Activated naive CD8-positive, alpha-beta T cell (primary cell): ENCODE measurements at regions not wholly inside any gene's neighbourhood (a gene's known extent, or its start where the extent isn't known, plus 50 kb on each side); places are given as distances from the start of the nearest gene placed in this dataset.
A peak's percentile ranks its signal among the peaks of the same experiment; 100 is the strongest.

ENCODE experiments used
- H3K27ac Mint-ChIP-seq: one replicate; pipeline ENCODE4 v1.8.0; 2021; ENCODE audit warnings: mixed read lengths
- H3K27me3 Mint-ChIP-seq: one replicate; pipeline ENCODE4 v1.8.0; 2021; ENCODE audit warnings: mixed read lengths
- H3K36me3 Mint-ChIP-seq: one replicate; pipeline ENCODE4 v1.8.0; 2021; ENCODE audit warnings: mixed read lengths
- H3K4me1 Mint-ChIP-seq: one replicate; pipeline ENCODE4 v1.8.0; 2021; ENCODE audit warnings: low read depth, mixed read lengths
- H3K4me3 Mint-ChIP-seq: one replicate; pipeline ENCODE4 v1.8.0; 2021; ENCODE audit warnings: mild to moderate bottlenecking, mixed read lengths
- H3K9me3 Mint-ChIP-seq: one replicate; pipeline ENCODE4 v1.8.0; 2021; ENCODE audit warnings: low read depth, mixed read lengths

DNA sequence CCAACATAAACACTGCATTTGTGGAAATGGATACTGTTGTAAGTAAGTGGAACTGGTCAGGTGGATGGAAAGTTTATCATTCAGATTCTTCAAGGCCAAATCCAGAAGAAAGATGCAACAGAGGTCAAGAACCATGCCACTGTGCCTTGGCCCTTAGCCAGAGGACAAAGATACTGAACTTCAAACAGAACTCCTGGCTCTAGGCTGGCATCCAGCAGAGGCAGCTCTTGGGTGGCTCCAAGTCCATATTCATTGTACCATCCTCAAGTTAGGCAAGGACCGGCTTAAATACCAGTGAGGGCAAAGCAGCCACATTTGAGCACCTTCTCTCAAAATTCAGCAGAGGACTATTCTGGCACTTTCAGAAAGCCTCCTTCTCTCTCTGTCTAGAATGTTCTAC lies 53.2 kb downstream of the DNAAF9 start:
- no peak overlapping the region for H3K27ac Mint-ChIP-seq
- H3K4me3 Mint-ChIP-seq: no peak overlapping the region
- H3K9me3 Mint-ChIP-seq: no peaks in the 10 kb centered on the region
- H3K27me3 Mint-ChIP-seq: no peaks in the 10 kb centered on the region
- peaks cover 5% of the 10 kb centered on the region for H3K36me3 Mint-ChIP-seq
- H3K4me1 Mint-ChIP-seq: no peaks in the 10 kb centered on the region

- Mint-ChIP-seq H3K4me1 (no peaks in the 10 kb centered on the region), H3K4me3 (no peak overlapping the region), H3K27ac (no peak overlapping the region), H3K36me3 (peaks cover 5% of the 10 kb centered on the region), H3K27me3 (no peaks in the 10 kb centered on the region), H3K9me3 (no peaks in the 10 kb centered on the region)
Measured at GRCh38 chr20:3353646-3354045, 53.8 kb downstream of the DNAAF9 start.

- peaks cover 3% of the 10 kb centered on the region for H3K36me3 Mint-ChIP-seq
- no peaks in the 10 kb centered on the region for H3K9me3 Mint-ChIP-seq
- H3K4me3 Mint-ChIP-seq: no peak overlapping the region
- no peaks in the 10 kb centered on the region for H3K27me3 Mint-ChIP-seq
- no peaks in the 10 kb centered on the region for H3K4me1 Mint-ChIP-seq
- H3K27ac Mint-ChIP-seq: no peak overlapping the region
Measured at GRCh38 chr20:3352202-3352601, 55.3 kb downstream of the DNAAF9 start.

- H3K9me3 Mint-ChIP-seq: no peaks in the 10 kb centered on the region
- H3K4me3 Mint-ChIP-seq: no peak overlapping the region
- H3K27me3 Mint-ChIP-seq: no peaks in the 10 kb centered on the region
Measured at GRCh38 chr20:3350422-3350821, 57.0 kb downstream of the DNAAF9 start.

GRCh38 chr20:3349786-3350185 lies 57.7 kb downstream of the DNAAF9 start:
- no peaks in the 10 kb centered on the region for H3K4me1 Mint-ChIP-seq
- H3K27ac Mint-ChIP-seq: no peak overlapping the region
- no peaks in the 10 kb centered on the region for H3K27me3 Mint-ChIP-seq
- H3K9me3 Mint-ChIP-seq: no peaks in the 10 kb centered on the region
- no peak overlapping the region for H3K4me3 Mint-ChIP-seq
- peaks cover 11% of the 10 kb centered on the region for H3K36me3 Mint-ChIP-seq

More at GRCh38 chr20:3350422-3350821, 57.0 kb downstream of the DNAAF9 start:
- Mint-ChIP-seq H3K36me3 (peaks cover 9% of the 10 kb centered on the region), H3K4me1 (no peaks in the 10 kb centered on the region), H3K27ac (no peak overlapping the region)

DNA sequence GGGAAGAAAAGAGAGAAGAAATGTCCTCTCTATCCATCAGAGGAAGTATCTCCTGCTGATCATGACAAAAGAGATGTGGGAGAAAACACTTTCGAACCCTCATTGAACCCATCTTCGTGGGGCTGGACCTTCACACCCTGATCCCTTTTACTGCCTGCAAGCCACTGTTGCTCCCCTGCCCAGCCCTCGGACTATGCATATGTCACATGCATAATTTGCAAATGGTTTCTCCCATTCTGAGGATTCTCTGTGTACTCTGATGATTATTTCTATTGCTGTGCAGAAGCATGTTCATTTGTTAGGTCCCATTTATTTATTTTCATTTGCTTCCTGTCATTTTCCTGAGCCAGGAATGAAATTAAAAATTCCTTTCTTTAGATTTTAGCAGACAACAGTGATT lies 64.7 kb downstream of the DNAAF9 start:
- Mint-ChIP-seq H3K4me3 (no peak overlapping the region), H3K9me3 (no peaks in the 10 kb centered on the region), H3K4me1 (no peaks in the 10 kb centered on the region), H3K27me3 (no peaks in the 10 kb centered on the region), H3K36me3 (peaks cover 29% of the 10 kb centered on the region), H3K27ac (no peak overlapping the region)

GRCh38 chr20:3340443-3340842 lies 67.0 kb downstream of the DNAAF9 start:
- Mint-ChIP-seq H3K27me3 (no peaks in the 10 kb centered on the region), H3K4me1 (no peaks in the 10 kb centered on the region), H3K36me3 (peaks cover 20% of the 10 kb centered on the region), H3K4me3 (no peak overlapping the region), H3K27ac (no peak overlapping the region), H3K9me3 (no peaks in the 10 kb centered on the region)

DNA sequence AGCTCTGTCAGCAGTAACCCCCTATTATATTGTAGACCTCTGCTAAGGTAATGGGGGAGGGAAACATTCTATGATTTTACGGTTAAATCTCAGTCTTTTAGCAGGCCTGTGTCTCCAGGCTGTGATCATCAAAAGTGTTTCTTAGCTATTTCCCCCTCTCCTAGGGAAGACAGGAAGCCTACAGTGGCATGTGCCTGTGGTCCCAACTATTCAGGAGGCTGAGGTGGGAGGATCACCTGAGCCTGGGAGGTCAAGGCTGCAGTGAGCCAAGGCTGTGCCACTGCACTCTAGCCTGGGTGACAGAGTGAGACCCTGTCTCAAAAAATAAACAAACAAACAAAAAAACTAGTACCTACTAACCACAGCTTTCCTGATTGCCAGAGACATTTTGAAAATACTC lies 67.9 kb downstream of the DNAAF9 start:
- H3K27ac Mint-ChIP-seq: no peak overlapping the region
- no peaks in the 10 kb centered on the region for H3K9me3 Mint-ChIP-seq
- H3K4me3 Mint-ChIP-seq: no peak overlapping the region

DNA sequence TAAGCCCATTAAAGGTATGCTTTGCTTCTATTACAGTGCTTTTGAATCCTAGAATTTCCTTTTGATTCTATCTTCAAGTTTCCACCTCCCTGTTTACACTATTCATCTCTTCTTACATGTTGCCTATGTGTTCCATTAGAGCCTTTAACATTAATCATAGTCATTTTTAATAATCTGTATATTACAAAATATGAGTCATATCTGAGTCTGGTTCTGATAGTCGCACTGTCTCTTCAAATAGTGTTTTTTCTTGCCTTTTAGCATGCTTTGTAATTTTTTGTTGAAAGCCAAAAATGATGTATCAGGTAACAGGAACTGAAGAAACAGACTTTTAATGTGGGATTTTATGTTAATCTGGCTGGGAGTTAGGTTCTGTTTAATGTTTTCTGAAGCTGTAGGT lies 68.4 kb downstream of the DNAAF9 start:
- Mint-ChIP-seq H3K27ac (no peak overlapping the region), H3K27me3 (no peaks in the 10 kb centered on the region), H3K4me3 (no peak overlapping the region), H3K9me3 (no peaks in the 10 kb centered on the region), H3K4me1 (no peaks in the 10 kb centered on the region), H3K36me3 (peaks cover 23% of the 10 kb centered on the region)

More for the DNA sequence above, 67.9 kb downstream of the DNAAF9 start:
- H3K27me3 Mint-ChIP-seq: no peaks in the 10 kb centered on the region
- peaks cover 23% of the 10 kb centered on the region for H3K36me3 Mint-ChIP-seq
- H3K4me1 Mint-ChIP-seq: no peaks in the 10 kb centered on the region

DNA sequence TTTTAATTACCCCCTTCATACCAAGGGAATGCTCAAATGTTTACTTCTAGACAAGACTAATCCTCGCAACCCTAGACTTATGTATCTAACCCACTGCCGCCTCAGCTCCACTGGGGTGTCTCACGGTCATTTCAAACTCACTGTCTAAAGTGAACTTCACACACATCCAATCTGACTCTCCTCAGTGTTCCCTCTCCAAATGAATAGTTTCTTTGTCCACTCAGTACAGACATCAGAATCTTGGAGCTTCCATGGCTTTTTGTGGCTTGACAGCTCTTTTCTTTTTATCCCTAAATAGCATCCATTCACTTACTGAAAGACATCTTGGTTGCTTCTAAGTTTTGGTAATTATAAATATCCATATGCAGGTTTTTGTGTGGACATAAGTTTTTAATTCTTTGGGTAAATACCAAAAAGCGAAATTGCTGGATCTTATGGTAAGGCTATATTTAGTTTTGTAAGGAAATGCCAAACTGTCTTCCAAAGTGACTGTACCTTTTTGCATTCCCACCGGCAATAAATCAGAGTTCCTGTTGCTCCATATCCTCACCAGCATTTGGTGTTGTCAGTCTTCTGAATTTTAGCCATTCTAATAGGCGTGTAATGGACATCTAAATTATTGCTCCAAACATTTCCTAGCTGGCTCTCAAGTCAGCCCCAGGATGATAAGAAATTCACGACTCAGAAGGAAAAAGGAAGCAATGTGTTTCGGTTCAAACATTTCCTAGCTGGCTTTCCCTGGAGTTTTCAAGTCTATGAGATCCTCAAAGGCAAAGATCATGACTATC lies 73.1 kb downstream of the DNAAF9 start:
- Mint-ChIP-seq H3K4me1 (peaks cover 10% of the 10 kb centered on the region), H3K9me3 (no peaks in the 10 kb centered on the region), H3K27ac (no peak overlapping the region), H3K4me3 (no peak overlapping the region), H3K27me3 (no peaks in the 10 kb centered on the region), H3K36me3 (peaks cover 13% of the 10 kb centered on the region)

DNA sequence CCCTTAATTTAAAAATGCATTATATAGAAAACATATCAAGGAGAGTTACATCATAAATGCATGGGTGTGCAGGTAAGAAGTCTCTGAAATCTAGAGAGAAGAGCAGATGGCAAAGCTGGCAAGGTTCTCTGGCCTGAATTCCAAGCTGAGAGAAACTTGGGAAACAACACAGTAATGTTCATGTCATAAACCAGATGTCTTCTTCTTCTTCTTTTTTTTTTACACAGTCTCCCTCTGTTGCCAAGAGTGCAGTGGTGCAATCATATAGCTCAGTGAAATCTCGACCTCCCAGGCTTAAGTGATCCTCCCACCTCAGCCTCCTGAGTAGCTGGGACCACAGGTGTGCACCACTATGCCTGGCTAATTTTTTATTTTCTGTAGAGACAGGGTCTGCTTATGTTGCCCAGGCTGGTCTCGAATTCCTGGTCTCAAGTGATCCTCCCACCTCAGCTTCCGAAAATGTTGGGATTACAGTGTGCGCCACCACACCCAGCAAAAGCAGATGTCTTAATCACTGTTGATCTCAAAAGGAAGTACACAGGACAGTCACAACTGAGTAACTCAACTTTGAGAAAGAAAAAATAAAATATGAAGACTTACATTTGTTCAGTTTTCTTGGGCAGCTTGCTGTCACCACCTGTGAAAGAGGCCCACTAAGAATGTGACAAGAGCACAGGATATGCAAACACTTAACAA lies 77.3 kb downstream of the DNAAF9 start:
- no peak overlapping the region for H3K27ac Mint-ChIP-seq
- H3K4me1 Mint-ChIP-seq: peaks cover 25% of the 10 kb centered on the region
- peaks cover 11% of the 10 kb centered on the region for H3K36me3 Mint-ChIP-seq
- no peaks in the 10 kb centered on the region for H3K9me3 Mint-ChIP-seq
- no peaks in the 10 kb centered on the region for H3K27me3 Mint-ChIP-seq
- no peak overlapping the region for H3K4me3 Mint-ChIP-seq

- peak overlapping the region; percentile 38 for H3K4me3 Mint-ChIP-seq
Measured at GRCh38 chr20:3328501-3328900, 79.0 kb downstream of the DNAAF9 start.

GRCh38 chr20:3326779-3327521 lies 80.5 kb downstream of the DNAAF9 start:
- Mint-ChIP-seq H3K36me3 (peaks cover 5% of the 10 kb centered on the region), H3K27me3 (no peaks in the 10 kb centered on the region), H3K27ac (no peak overlapping the region), H3K9me3 (no peaks in the 10 kb centered on the region), H3K4me3 (no peak overlapping the region), H3K4me1 (peaks cover 25% of the 10 kb centered on the region)

More at GRCh38 chr20:3328501-3328900, 79.0 kb downstream of the DNAAF9 start:
- Mint-ChIP-seq H3K4me1 (peaks cover 25% of the 10 kb centered on the region), H3K36me3 (peaks cover 7% of the 10 kb centered on the region), H3K27ac (no peak overlapping the region), H3K9me3 (no peaks in the 10 kb centered on the region), H3K27me3 (no peaks in the 10 kb centered on the region)

- Mint-ChIP-seq H3K4me1 (peaks cover 25% of the 10 kb centered on the region), H3K4me3 (no peak overlapping the region), H3K36me3 (peaks cover 2% of the 10 kb centered on the region), H3K9me3 (no peaks in the 10 kb centered on the region), H3K27ac (no peak overlapping the region), H3K27me3 (no peaks in the 10 kb centered on the region)
Measured at GRCh38 chr20:3325864-3326263, 81.6 kb downstream of the DNAAF9 start.

GRCh38 chr20:3323398-3323797 lies 84.1 kb downstream of the DNAAF9 start:
- H3K27ac Mint-ChIP-seq: no peak overlapping the region
- H3K9me3 Mint-ChIP-seq: no peaks in the 10 kb centered on the region
- H3K4me1 Mint-ChIP-seq: peaks cover 9% of the 10 kb centered on the region
- peaks cover 2% of the 10 kb centered on the region for H3K36me3 Mint-ChIP-seq
- H3K4me3 Mint-ChIP-seq: no peak overlapping the region
- H3K27me3 Mint-ChIP-seq: no peaks in the 10 kb centered on the region
